HG03103 (cell line): ENCODE measurements at regions not wholly inside any gene's neighbourhood (a gene's known extent, or its start where the extent isn't known, plus 50 kb on each side); places are given as distances from the start of the nearest gene placed in this dataset.
"Not testable (repeated sequence)": the region's sequence is repeated elsewhere in the genome, so short reads cannot be mapped to it uniquely, and the experiment has no call there.

Experiments used
- ATAC-seq: cut with Tn5 transposase; IDR thresholded peaks from one replicate; pipeline ENCODE4 v1.9.1; 2021; ENCODE audit warnings: low read depth; ENCODE audit not compliant: unreplicated experiment

DNA sequence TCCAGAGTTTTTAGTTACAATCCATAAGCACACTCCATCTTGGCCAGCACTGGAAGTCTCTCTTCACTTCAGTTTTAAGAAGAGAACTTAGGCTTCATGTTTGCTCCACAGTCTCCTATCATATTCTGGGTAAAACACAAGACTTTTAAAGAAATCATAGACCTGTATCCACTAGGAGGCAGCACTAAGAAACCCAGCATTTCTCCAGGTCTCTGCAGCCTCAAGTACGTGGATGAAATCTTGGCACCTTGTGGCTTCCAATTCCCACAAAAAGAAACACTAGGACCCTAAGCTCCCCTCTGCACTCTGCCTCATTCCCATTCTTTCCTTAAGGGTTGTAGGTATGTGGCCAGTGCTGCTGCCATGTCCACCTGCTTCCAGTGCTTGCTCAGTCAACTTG is 367.3 kb upstream of the CASK start:
- ATAC-seq: no peak

DNA sequence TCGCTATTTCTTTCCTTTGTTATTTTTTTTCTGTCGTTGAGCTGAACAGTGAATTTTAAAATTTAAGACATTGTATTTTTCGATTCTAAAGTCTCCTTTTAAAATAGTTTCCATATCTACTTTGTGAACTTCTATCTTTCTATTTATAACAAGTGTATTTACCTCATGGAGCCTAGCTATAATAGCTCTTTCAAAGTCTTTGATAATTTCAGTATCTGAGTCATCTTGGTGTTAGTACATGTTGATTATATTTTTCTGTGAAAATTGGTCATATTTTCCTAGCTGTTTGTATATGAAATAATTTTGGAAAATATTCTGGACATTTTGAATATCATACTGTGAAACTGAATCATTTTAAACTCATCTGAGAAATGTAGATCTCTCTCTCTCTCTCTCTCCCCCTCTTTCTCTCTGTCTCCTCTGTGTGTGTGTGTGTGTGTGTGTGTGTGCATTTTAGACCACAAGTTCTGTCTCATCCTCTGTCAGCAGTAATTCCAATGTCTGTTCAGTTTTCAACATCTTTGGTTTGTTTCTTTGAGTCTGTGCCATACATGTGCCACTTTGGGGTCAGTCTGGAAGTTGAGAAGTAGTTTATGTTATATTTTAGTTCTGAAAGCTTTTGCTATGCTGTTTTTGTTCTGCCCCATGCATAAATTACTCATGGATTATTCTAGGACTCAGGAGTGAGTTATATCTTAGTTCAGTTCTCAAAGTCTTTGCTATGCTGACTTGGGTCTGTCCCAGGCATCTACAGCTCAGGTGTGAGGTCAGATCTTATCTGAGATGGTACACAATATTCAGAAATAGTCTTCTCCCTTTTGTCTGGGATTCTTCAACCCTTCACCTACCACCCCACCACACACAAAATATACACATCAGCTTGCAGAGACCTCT is 366.4 kb upstream of the CASK start:
- ATAC-seq: no peak

DNA sequence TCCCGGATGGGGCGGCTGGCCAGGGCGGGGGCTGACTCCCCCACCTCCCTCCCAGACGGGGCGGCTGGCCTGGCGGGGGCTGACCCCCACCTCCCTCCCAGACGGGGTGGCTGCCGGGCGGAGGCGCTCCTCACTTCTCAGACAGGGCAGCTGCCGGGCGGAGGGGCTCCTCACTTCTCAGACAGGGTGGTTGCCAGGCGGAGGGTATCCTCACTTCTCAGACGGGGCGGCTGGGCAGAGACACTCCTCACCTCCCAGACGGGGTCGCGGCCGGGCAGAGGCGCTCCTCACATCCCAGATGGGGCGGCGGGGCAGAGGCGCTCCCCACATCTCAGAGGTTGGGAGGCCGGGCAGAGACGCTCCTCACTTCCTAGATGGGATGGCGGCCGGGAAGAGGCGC is 362.3 kb upstream of the CASK start:
- not testable (repeated sequence) for ATAC-seq

DNA sequence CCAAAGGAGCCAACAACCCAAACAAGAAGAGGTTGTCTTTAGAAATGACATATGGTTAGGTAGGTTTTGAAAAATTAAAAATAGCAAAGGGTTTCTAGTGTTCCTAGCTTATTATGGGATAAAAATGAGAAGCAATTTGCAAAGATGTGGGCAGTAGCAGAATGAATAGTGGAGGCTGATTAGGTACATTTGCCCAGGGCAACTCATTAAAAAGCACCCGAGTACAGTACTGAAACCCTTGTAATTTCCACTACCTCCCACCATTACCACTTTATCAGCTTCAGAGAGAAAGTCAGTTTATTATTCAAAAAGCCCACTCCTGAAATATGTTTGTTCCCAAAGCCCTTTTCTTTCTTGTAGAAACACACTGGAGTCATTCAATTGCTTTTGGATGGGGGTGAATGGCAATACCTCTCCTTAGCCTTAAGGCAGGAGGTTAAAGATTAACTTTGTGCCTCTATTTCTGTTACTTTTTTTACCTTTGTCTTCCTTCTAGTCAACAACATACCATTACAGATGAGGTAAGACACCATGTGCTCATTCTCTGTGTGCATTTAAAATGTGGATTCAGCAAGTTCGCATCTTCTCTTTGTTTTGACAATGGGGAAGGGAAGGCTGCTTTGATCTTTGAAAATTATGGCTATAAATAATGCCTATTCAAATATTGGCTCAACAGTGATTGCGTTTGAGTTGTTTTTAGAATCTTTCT is 353.8 kb upstream of the CASK start:
- ATAC-seq: no peak

DNA sequence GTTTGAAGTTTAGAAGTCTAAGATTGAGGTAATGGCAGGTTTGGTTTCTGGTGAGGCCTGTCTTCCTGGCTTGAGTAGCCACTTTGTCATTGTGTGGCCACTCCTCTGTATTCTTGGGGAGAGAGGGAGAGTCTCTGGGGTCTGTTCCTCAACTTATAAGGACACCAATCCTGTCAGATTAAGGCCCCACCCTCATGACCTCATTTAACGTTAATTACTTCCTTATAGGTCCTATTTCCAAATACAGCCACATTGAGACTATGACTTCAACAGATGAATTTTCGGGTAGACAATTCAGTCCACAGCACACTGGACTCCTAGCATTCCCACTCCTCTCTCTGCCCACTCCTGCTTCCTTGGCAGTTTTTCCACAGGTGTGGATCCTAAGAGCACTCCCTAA is 350.8 kb upstream of the CASK start:
- no peak for ATAC-seq

DNA sequence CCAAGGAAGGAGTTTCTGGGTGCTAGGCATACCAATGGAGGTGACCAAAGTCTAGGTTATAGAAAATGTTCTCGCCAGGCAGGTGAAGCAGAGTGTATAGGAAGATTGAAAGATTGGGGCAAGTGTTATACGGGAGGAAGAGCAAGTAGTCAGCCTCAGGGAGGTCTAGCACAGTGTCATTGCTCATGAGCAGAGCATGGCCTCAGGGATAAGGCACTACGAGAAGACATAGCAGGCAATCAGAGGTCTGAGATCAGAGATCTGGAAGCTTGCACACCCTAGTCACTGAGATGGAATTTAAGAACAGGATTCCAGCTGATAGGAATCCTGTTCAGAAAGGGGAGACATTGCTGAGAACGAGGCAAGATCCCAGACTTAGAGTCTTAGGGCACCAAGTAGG is 350.0 kb upstream of the CASK start:
- ATAC-seq: no peak

DNA sequence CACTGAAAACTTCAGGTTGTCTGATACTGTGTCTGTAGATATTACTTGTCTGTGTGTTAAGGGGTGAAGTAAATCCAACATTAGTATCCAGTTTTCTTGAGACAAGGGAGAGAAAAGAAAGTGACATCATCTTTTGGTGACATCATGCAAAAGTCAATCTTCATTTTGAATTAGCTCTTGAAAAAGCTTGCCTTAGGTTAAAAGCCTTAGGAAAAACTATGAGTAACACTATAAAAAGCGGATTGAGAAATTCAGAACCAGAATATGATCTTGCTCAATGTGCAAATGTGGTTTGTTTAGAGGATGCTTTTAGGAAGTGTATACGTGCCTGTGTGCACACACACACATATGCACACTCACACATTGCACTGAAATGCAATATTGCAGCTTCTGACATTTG is 345.8 kb upstream of the CASK start:
- ATAC-seq: no peak

DNA sequence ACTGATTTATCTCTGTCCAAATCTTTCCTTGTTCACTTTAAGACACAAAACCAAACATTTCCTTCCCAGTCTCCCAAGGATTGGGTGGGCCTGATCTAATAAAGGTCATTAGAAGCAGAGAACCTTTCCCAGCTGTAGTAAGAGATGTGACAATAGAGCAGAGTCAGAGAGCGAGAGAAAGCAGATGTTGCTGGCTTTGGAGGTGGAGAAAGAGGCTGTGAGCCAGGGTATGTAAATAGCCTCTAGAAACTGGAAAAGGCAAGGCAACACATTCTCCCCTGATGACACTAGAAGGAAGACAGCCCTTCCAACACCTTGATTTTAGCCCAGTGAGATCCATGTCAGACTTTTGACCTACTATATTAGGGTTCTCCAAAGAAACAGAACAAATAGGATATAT is 337.5 kb upstream of the CASK start:
- ATAC-seq: no peak

DNA sequence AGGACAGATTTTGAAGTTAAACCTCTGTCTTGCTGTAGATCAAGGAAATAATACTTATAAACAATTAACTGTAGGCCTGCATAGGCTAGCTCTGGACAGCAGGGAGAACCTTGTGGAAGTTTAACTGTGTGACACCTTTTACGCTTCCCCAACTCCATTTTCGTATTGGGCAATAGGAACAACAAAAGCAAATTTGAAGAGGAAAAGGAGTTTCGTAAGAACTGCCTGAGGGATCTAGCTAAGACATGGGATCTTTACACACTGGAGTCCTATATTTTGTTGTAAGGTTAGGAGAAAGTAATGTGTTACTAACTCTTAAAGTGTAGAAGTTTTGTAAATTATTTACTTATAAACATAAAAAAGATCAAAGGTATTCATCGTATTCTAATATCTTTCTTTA is 324.9 kb upstream of the CASK start:
- ATAC-seq: no peak

DNA sequence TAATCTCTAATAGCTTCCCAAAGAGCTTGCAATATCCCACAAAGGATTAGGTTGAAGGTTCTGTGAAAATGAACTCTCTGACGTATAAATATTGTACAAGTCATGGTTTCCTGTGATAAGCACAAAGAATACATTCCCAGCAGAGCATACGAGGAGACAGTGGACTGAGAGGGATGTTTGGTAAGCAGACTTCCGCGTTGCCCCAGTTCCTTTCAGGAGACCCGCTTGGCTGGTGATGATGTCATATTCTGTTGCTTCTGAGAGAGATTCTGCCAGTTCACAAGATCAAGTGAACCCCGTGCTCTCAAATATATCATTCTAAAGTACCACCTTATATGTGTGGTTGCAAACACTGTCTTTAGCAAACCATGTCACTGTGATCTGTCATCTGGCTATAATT is 323.9 kb upstream of the CASK start:
- ATAC-seq: no peak

DNA sequence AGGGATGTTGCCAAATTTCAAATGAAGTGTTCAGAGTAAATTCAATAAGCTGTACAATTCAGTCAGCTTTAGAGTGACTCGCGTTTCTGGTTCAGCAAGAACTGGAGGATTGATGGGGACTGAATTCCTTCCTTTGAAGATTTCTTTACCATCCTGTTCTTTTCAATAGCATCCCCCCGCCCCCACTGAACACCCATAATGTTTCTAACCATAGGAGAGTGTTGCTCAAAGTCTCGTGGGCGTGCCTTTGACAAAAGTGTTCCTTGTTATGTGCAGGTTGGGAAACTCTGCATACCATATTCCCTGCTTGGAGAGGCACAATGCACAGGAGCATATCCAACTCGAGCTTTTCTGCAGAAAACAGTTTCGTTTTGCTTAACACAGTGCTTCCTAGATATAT is 323.5 kb upstream of the CASK start:
- ATAC-seq: no peak

DNA sequence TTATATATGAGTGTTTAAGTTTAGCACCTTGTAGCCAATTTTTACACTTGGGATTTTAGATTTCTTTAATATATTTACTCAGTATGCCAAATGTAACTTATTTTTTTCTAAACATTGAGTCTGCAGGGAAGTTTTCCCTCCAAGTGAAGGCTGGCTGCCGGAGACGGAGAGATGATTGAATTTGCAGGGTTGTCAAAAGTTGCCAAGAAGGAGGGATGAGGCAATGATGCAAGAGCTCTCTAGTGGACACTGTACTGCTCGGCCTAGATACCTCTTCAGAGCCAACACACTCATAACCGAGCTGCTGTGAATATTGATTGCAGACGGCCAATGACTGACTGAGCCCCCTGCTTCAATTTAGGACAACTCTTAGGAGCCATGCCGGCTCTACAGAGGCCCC is 318.6 kb upstream of the CASK start:
- ATAC-seq: no peak

DNA sequence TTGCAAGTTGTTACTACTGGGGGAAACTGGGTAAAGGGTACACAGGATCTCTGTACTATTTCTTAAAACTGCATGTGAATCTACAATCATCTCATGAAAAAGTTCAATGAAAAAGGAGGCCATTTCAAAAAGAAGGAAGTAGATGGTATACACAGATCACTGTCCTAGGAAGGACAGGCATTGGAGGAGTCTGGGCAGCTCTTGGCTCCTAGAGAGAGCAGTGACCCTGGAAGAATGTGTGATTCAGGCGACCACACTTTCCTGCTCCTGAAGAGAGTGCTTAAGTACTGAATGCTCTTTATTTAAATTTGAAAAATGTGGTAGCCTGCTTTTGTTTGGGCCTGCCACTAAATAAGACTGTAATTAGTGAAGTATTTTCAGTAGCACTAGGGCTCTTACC is 318.1 kb upstream of the CASK start:
- no peak for ATAC-seq

DNA sequence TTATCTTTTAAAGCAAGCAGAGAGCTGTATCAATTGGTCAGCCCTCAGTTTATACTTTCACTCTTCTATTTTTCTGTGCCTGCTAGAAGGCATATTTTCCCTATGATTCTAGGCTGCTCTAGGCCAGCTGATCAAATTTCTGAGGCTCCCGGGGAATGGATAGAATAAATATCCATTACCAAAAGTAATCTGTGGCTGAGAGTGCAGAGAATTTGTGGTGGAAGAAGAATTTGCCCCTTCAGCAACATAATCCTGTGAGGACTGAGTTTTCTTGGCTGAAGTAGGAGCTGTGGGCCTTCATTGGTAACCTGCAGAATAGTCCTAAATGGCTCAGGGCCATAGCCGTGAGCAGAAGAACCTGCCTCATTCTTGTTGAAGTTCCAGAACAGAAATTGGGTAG is 314.6 kb upstream of the CASK start:
- ATAC-seq: no peak

DNA sequence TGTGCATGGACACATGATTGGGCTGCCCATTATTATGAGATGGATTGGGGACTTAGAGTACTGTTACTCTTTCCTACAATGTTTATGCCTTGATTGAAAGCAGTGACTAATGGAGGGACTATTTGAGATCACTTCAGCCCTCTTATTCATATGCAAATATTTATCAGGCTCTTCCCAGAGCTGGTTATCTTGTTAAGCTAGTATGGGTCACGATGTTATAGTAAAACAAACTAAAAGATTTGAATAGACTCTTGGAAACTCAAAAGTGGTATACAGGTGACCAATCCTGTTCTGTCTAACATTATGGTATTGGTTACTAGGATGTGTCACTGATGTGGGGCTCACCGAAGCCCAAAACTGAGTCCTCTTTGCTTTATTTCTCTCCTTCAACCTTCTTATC is 306.2 kb upstream of the CASK start:
- no peak for ATAC-seq

DNA sequence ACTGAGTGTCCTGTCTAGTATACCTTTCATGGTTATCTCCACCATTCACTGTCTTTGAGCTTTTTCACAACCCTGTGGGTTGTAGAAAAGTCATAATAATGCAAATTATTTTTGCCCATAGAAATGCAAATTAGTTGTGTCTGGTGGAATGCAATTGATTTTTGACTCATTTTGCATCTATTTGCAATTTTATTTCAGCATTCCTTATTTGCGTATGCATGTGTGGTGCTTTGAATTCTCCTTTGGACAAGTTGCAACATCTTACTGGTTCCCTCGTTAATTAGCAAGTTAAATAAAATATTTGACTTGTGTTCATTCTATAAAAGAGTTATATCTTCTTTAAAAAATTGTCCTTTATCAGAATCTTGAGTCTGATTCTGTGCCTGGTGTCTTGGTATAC is 297.3 kb upstream of the CASK start:
- no peak for ATAC-seq

DNA sequence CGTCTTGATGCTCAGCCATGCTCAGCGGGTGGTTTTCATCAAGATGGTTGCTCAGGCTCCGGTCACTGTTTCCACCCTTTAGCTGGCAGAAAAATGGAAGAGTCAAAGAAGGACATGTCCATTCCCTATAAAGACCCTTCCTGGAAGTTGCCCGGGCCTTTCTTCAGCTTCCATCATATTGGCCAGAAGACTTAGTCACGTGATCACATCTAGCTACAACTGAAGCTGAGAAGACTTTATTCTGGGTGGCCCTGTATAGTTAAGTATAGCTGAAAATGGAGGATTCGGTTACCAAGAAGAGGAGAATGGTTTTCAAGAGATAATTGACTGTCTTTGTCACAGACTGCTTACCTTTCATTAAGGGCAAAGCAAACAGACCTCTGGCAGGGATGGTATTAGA is 296.7 kb upstream of the CASK start:
- no peak for ATAC-seq

DNA sequence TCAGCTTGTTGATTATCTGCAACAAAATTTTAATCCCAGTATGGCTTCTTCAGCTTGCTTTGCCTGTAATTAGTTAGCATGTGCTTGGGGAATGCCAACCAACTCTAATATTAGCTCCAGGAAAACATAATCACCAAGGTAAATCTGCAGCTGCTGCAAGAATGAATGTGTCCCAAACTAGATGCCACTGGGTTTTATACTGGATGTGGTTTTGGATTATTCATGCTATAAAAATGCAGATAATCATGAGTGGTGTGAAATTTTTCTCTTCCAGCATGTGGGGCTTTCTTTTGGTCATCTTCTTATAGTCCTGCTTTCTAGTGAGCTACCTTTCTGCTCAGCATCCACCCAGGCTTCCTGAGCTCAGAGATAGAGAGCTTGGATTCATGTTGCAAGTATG is 295.9 kb upstream of the CASK start:
- ATAC-seq: no peak

DNA sequence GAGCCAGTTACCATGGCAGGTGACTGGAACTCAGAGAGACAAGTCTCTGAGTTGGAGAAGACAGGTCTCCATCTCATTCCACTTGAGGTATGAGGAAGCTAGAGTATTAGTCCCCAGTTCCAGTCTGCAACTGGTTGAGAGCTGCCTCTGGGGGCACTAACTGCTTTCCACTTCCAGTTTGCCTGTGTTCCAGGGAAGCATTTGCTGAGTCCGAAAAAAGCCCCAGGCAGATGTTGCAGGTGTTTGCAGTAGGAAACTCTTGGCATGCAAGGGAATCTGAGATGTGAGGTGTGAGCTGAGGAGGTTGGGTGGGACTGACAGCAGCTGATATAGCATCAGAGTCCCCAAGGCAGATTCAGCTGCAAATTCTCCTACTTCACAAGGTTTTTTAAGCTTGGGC is 272.2 kb upstream of the CASK start:
- no peak for ATAC-seq

DNA sequence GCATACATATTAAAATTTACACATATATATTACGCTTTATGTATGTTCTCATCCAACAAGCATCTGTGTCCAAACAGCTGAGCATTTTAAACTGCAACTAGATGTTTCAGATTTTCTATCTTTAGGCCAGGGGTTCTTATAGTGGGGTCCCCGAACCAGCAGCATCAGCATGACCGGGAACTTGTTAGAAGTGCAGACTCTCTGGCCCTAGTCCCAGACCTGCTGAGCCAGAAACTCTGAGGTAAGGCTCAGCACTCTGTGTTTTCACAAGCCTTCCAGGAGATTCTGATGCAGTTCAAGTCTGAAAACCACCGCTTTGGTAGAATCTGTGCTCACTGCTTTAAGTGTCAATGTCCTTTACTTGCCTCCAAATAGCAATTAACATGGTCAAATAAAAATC is 266.2 kb upstream of the CASK start:
- no peak for ATAC-seq

DNA sequence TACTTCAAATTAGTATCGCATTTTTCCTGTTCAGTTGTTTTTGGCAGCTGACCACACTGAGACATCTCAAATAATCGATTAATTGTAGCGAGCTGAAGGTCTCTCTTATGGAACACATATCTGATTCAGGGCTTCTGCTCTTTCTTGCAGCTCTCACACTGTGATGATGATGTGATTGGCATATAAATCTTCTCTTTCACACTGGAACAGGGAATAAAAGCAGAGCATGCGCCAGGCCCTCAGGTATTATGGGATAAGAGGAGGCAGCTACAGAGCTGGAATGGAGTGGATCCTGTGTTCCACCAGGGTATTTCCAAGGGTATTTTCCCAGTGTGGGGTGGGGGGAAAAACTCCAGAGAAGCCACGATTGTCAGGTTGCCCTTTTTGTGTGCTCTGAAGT is 265.4 kb upstream of the CASK start:
- ATAC-seq: no peak

DNA sequence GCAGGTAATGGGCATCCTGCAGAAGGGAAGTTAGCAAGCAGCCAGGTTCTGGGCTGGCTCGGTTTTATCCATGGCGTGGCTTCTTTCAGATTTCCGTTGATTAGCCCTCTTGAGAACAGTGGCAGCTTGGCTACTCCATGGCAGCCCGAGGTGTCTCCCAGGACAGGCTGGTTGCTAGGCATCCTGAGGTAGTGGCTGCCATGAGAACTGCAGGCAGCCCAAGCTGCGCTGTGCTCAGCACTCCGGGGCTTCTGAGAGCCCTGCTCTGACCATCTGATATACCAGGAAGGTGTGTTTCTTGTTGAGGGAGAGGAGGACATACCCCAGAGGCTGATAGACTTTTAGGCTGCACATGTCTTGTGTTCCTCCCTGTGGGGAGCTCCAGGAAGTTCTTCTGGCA is 253.4 kb upstream of the CASK start:
- ATAC-seq: no peak
